ENCODE measurements at regions not wholly inside any gene's neighbourhood (a gene's known extent, or its start where the extent isn't known, plus 50 kb on each side); places are given as distances from the start of the nearest gene placed in this dataset.

DNA sequence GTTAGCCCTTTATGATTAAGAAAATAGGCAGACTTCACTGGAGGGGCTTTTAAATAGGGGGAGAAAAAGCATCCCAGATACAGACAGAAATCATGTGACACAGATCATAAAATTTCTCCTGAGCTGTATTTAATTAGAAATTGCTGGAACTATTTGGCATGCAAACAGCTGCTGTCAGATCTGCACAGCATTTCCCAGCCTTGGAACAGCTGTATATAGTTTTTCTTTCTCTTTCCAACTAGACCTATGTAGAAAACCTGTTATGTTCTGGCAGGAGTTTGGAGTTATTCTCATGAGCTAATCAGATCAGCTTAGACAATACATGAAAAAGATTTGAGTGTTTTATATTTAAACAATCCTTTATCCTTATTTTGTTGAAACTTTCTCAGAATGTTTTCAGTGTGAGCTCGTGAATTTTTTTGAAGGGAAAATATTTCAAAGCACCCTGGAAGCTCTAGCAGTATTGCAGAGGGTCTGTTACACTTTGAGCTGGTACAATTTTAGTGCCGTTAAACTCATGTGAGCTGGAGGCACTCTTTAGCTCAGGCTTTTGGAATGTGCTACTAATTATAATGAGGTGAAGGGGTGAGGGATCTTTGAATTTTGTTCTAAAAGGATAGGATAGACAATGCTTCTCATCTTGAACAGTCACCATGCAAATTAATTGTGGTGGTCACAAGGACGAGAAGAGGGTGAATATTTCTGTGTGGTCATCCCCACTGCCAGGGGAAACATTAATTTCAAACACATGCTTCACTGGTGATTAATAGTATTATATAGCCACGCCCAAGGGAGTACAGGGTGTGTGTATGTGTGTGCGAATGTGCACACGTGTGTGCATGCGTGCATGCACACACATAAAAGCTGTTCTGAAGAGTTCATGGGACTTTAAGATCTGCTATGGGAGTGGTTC lies 239.4 kb upstream of the FBXL7 start:
- Histone ChIP-seq H3K9me3 (ENCODE audit: insufficient read depth, low read depth, low read length) (no peaks in the 10 kb centered on the region), H3K27me3 (ENCODE audit: insufficient read depth, low read length) (no peaks in the 10 kb centered on the region), H3K36me3 (ENCODE audit: insufficient read depth, low read length) (no peaks in the 10 kb centered on the region), H3K9ac (ENCODE audit: low read length) (no peak overlapping the region), H3K4me2 (ENCODE audit: low read length) (no peak overlapping the region), H3K4me1 (ENCODE audit: insufficient read depth, low read length) (no peaks in the 10 kb centered on the region), H3K4me3 (ENCODE audit: insufficient read depth, low read depth, low read length) (no peak overlapping the region), H3K27ac (ENCODE audit: low read depth, low read length) (no peak overlapping the region), H4K20me1 (ENCODE audit: insufficient read depth, low read length) (no peaks in the 10 kb centered on the region), H2AFZ (ENCODE audit: low read depth, low read length) (no peak overlapping the region), H3K79me2 (ENCODE audit: insufficient read depth, low read length) (no peaks in the 10 kb centered on the region)
- DNase-seq (ENCODE audit: low read depth) (no peak), FAIRE-seq (no peak)
- Mint-ChIP-seq H3K4me1 (ENCODE audit: low read depth, unreplicated experiment) (peaks cover 16% of the 10 kb centered on the region), H3K36me3 (ENCODE audit: low read depth, unreplicated experiment) (no peaks in the 10 kb centered on the region), H3K4me3 (ENCODE audit: unreplicated experiment) (no peak overlapping the region), H3K27me3 (ENCODE audit: low read depth, unreplicated experiment) (no peaks in the 10 kb centered on the region), H3K27ac (ENCODE audit: unreplicated experiment) (peak overlapping the region; percentile 8), H3K9me3 (ENCODE audit: unreplicated experiment) (no peaks in the 10 kb centered on the region)
- TF ChIP-seq CTCF (IDR thresholded peaks at IDR 0.05; ENCODE audit: insufficient read depth, low read depth, low read length) (no peak), EZH2 (IDR thresholded peaks at IDR 0.05; ENCODE audit: insufficient read depth, low read length) (no peak)

GRCh38 chr5:15256485-15256884 lies 243.5 kb upstream of the FBXL7 start:
- H3K36me3 ChIP-seq (ENCODE audit: insufficient read depth, low read length) = no peaks in the 10 kb centered on the region
- H3K27ac ChIP-seq (ENCODE audit: low read depth, low read length) = no peak overlapping the region
- no peaks in the 10 kb centered on the region for H3K9me3 Mint-ChIP-seq (ENCODE audit: unreplicated experiment)
- peaks cover 10% of the 10 kb centered on the region for H3K4me1 Mint-ChIP-seq (ENCODE audit: low read depth, unreplicated experiment)
- TF ChIP-seq CTCF (IDR thresholded peaks at IDR 0.05; ENCODE audit: insufficient read depth, low read depth, low read length) (no peak), EZH2 (IDR thresholded peaks at IDR 0.05; ENCODE audit: insufficient read depth, low read length) (no peak)
- no peak overlapping the region for H3K9ac ChIP-seq (ENCODE audit: low read length)
- H3K27me3 ChIP-seq (ENCODE audit: insufficient read depth, low read length) = no peaks in the 10 kb centered on the region
- FAIRE-seq (no peak), DNase-seq (ENCODE audit: low read depth) (no peak)
- H3K9me3 ChIP-seq (ENCODE audit: insufficient read depth, low read depth, low read length) = no peaks in the 10 kb centered on the region
- no peak overlapping the region for H3K27ac Mint-ChIP-seq (ENCODE audit: unreplicated experiment)
- no peak overlapping the region for H3K4me2 ChIP-seq (ENCODE audit: low read length)
- peaks cover 2% of the 10 kb centered on the region for H3K36me3 Mint-ChIP-seq (ENCODE audit: low read depth, unreplicated experiment)
- H2AFZ ChIP-seq (ENCODE audit: low read depth, low read length) = no peak overlapping the region
- H3K27me3 Mint-ChIP-seq (ENCODE audit: low read depth, unreplicated experiment) = no peaks in the 10 kb centered on the region
- H3K79me2 ChIP-seq (ENCODE audit: insufficient read depth, low read length) = no peaks in the 10 kb centered on the region
- H4K20me1 ChIP-seq (ENCODE audit: insufficient read depth, low read length) = no peaks in the 10 kb centered on the region
- H3K4me1 ChIP-seq (ENCODE audit: insufficient read depth, low read length) = no peaks in the 10 kb centered on the region
- no peak overlapping the region for H3K4me3 ChIP-seq (ENCODE audit: insufficient read depth, low read depth, low read length)
- no peak overlapping the region for H3K4me3 Mint-ChIP-seq (ENCODE audit: unreplicated experiment)

GRCh38 chr5:15255576-15255975 lies 244.4 kb upstream of the FBXL7 start:
- H3K27ac Mint-ChIP-seq (ENCODE audit: unreplicated experiment) = no peak overlapping the region
- no peak overlapping the region for H3K9ac ChIP-seq (ENCODE audit: low read length)

More at GRCh38 chr5:15255576-15255975, 244.4 kb upstream of the FBXL7 start:
- H3K4me1 ChIP-seq (ENCODE audit: insufficient read depth, low read length) = no peaks in the 10 kb centered on the region
- no peaks in the 10 kb centered on the region for H3K27me3 ChIP-seq (ENCODE audit: insufficient read depth, low read length)
- no peaks in the 10 kb centered on the region for H3K9me3 Mint-ChIP-seq (ENCODE audit: unreplicated experiment)
- H3K4me1 Mint-ChIP-seq (ENCODE audit: low read depth, unreplicated experiment) = peaks cover 3% of the 10 kb centered on the region
- H3K36me3 Mint-ChIP-seq (ENCODE audit: low read depth, unreplicated experiment) = peaks cover 2% of the 10 kb centered on the region
- H4K20me1 ChIP-seq (ENCODE audit: insufficient read depth, low read length) = no peaks in the 10 kb centered on the region
- no peak overlapping the region for H3K27ac ChIP-seq (ENCODE audit: low read depth, low read length)
- DNase-seq (ENCODE audit: low read depth) = no peak
- no peaks in the 10 kb centered on the region for H3K9me3 ChIP-seq (ENCODE audit: insufficient read depth, low read depth, low read length)
- no peaks in the 10 kb centered on the region for H3K27me3 Mint-ChIP-seq (ENCODE audit: low read depth, unreplicated experiment)
- H3K4me2 ChIP-seq (ENCODE audit: low read length) = no peak overlapping the region
- H3K4me3 Mint-ChIP-seq (ENCODE audit: unreplicated experiment) = no peak overlapping the region
- H3K36me3 ChIP-seq (ENCODE audit: insufficient read depth, low read length) = no peaks in the 10 kb centered on the region
- no peak for TF ChIP-seq EZH2 (IDR thresholded peaks at IDR 0.05; ENCODE audit: insufficient read depth, low read length)
- no peak overlapping the region for H2AFZ ChIP-seq (ENCODE audit: low read depth, low read length)
- H3K79me2 ChIP-seq (ENCODE audit: insufficient read depth, low read length) = no peaks in the 10 kb centered on the region
- no peak for FAIRE-seq
- H3K4me3 ChIP-seq (ENCODE audit: insufficient read depth, low read depth, low read length) = no peak overlapping the region

Measured in astrocyte (in vitro differentiated cells and primary cell).